ENCODE measurements at regions not wholly inside any gene's neighbourhood (a gene's known extent, or its start where the extent isn't known, plus 50 kb on each side); places are given as distances from the start of the nearest gene placed in this dataset.
"Not testable (repeated sequence)": the region's sequence is repeated elsewhere in the genome, so short reads cannot be mapped to it uniquely, and the experiment has no call there.

DNA sequence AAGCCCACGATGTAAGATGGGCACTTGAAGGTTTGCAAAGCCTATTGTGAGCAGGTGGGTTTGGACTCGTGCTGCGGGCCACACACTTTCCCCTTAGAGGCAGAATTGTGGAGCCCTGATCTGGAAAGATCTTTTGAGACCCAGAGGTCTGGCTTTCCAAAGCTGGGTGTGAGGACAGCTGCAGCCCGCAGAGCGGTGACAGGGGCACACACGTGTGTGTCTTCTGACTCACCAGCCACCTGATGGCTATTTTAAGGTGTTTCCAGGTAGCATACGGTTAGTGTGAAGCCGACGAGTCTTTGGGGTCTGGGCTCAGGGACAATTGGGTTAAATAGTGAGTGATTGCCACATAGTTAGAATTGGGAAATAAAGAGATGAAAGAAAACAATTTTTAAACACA, 108.9 kb upstream of the GSE1 start:
- DNase-seq: no peak

DNA sequence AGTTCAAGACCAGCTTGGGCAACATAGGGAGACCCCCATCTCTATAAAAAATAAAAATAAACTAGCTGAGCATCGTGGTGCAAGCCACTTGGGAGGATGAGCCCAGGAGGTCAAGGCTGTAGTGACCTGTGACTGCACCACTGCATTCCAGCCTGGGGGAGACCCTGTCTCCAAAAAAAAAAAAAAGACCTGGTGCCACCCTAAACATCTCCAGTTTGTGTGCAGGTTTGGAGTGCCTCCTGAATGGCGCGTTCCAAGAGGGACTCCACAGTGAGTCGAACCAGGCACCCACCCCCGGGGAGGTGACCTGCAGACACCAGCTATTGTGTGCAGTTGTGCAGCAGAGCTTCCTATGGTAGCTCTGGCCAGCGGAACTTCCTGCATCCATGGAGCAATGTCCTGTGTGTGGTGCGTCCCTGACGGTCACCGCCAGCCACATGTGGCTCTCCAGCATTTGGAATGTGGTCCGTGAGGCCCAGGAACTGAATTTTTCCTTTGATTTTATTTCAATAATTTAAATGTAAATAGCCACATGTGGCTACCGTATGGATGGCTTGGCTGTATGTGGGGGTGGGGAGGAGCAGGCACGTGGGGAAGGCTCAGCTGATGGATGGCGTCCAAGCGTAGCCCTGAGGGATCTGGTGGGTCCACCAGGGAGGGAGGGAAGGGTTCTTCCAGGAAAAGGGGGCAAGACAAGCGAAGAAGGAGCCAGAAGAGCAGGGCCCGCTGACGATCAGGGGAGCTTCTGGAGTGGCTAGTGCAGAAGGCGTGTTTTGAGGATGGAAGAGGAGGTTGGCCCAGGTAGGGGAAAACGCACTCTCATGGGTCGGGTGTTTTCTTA, 107.1 kb upstream of the GSE1 start:
- no peak for DNase-seq

DNA sequence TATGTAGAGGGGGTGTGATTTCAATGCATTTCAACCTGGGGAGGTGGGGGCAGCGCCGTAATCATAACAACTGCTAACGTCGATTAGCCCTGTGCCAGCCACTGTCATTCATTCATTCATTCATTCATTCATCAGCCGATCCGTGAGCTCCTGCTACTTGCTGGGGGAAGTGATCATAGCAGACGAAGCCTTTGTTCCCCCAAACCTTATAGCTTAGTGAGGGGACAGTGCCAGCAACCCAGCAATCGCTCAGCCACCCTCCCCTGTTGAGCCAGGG, 106.5 kb upstream of the GSE1 start:
- DNase-seq: no peak

DNA sequence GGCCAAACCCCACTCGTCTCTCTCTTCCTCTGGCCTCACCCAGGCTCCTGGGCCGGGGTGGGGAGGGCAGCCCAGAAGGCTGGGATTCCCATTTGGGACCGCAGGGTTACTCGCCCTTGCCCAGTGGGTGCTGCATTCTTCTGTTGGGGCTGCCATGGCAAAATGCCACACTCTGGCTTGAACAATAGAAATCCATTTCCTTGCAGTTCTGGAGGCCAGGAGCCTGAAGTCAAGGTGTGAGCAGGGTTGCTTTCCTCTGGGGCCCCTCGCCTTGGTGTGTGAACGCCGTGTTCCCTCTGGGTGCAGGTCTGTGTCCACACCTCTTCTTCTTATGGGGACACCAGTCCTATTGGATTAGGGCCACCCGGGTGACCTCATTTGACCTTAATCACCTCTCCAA, 105.8 kb upstream of the GSE1 start:
- no peak for DNase-seq

DNA sequence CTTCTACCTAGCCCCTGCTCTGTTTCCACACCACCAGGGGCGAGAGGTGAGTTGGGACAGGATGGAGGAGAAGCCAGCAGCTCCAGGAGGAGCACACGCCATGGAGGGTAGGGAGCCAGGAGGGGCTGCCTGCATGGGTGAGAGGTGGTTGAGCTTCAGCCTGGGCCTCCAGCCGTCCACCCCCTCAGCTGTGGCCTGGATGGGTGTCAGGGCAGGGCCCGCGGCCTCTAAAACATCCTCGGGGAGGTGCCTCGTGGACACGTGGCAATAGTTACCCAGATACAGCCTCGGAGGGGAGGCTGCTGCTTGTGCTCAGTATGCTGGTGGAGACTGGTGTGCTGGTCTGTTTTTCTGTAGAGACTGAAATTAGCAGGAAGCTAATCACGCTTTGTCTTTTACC, 104.7 kb upstream of the GSE1 start:
- DNase-seq: no peak

DNA sequence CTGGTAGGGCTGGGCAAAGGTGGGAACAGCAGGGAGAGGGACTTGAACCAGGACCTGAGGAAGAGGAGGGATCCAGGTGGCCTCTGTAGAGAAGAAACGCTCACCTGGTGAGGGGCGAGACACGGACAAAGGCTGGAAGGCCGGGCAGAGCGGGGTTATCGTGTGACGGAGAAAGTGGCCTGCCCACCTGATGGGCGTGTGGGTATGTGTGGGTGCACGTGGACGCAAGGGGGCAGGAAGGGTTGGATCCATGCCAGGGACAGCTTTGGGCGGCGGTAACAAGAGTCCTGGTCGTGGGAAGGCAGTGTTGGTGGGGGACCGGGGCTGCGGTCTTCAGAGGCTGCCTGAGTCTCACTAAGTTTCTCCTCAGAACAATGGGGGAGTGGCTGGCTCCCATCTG, 104.1 kb upstream of the GSE1 start:
- no peak for DNase-seq

DNA sequence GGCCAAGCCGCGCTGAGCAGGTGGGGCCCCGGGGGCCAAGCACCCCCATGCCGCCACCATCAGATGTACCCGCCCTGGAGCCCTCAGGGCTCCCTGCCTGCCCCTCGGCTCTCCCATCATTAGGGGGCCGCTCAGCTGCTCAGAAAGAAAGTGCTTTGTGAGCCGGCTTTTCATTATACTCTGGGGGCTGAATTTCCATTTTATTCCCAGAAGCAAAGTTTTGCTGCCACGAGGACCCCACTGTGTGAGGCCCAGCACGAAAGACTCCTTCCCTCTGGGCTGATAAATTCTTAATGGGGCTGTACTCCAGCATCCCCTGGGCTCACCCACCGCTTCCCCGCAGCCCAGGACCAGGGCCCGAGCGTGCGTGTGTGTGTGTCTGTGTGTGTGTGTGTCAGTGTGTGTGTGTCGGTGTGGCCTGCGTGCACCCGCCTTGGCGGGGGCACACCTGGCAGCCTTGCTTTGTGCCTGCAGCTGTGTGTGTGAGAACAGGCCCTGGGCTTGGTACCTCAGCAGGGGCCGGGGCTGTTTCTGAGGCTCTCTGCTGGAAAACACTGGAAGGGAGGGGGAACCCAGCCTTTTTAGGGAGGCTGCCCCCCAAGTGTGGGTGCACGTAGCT, 103.0 kb upstream of the GSE1 start:
- no peak for DNase-seq

DNA sequence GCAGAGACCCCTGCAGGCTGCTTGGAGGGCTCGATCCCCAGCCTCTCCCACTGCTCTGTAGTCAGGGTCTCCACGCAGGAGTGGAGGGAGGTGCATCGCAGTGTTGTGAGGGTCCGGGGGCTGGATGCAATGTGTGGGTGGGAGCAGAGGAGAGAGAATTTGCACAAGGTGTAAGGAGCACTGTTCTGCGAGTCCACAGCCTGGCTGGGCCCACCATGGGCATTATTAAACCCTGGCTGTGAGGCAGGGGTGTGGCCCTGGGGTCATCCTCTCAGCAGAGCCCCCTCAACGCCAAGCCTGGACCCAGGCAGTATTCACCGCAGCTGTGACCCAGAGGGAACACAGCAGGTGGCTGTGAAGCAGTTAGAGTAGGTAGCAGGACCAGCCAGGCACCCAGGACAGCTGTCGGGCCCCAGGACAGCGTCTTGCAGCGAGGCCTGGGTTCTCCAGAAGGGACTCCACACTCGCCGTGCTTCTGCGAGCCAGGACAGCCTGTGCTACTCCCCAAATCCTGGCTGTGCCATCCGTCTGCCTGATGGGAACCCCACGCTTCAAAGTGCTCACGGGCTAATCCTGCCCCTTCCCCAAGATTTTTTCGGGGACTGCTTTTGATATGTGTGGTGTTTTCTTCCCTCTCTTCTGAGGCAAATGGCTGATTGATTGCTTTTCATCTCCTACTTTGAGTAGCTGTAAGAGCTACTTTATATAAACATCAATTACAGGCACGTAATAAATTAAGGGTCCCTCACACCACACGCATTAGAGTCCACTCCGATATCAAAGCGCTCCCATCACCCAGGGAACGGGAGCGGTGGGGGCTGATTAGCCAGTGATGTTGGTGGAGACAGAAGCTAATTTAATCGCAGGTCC, 100.9 kb upstream of the GSE1 start:
- DNase-seq: no peak

DNA sequence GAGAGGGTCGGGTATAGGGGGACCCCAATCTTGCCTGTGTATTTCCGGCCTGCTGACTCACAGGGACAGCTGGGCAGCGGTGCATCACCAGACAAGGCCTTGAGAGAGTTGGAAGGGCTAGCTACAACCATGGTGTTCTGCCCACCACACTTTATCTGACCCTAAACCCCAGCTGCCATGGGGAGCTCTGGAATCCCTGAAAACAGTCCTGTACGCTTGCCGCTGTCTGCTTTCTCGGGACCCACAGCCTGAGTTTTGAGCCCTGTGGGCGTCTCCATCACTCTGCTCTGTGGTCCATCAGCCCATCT, 100.4 kb upstream of the GSE1 start:
- no peak for DNase-seq

DNA sequence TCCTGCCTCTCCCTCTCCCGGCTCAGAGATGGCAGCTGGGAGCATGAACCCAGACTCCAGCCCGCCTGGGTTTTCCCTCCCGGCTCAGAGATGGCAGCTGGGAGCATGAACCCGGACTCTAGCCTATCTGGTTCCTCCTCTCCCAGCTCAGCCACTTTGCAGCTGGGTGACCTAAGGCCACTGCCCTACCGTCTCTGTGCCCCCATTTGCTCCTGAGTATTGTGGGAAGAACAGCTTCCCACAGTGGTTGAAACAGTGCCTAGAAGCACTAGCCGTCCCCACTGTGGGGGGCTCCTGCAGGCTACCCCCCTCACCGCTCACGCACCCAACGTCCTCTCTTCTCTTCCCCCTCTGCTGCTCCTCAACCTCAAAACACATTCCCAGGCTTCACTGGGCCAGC, 99.9 kb upstream of the GSE1 start:
- no peak for DNase-seq

DNA sequence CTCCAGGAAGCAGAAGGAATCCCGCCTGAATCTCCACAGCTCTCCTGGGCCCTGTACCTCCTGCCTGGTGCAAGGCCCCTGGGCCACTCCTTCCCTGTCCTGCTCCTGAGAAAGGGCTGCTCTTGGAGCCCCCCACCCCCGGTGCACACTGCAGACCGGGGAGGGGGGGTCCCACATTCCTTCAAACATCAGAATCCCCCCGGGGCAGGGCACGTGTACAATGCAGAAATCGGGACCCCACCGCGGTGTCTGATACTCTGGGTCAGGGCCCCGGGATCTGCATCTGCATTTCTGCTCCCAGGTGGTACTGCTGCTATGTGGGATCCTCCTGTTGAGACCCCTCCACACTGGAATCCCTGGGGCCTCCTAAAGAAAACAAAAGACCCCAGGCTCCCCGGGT, 99.5 kb upstream of the GSE1 start:
- no peak for DNase-seq

DNA sequence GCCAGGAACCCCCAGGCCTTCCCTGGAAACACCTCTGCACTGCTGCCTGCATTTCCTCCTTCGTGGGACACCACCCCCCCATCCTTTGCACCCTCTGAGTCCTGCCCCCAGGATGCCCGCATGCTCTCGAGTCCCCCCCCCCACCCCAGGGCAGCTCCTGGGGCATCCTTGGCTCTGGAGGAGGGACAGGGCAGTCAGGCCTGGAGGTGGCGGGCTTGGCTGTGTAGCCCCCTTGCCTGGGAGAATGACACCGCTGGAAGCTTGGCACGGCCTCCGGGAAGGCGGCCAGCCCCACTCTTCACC, 98.9 kb upstream of the GSE1 start:
- no peak for DNase-seq

DNA sequence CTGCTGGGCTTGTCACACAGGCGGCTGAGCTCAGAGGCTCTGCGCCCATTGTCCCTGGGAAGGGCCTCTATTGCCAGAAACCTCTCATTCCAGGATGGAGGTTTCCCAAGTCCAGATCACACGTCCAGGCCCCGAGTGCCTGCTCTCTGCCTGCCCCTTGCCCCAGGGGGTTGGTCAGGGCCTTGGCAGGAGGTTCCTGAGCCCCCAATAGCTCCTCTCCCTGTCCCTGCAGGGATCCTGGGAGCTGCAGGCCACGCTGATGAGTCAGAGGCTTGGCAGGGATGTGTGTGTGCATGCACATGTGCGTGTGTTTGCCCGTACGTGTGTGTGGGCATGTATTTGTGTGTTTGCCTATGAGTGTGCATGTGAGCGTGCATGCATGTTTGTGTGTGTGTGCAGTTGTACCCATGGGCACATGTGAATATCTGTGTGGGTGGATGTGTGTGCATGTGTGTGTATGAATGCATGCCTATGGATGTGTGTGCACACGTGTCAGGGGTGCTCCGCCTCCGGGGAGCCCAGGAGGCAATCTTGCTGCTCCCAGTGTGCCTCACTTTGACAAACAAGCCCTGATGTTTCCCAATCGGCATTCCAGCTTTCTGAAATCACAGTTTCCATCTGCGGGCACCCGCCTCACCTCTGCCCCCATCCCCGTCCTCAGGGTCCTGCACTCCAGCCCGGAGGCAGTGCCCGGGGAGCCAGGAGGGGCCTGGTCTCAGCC, 98.4 kb upstream of the GSE1 start:
- no peak for DNase-seq

DNA sequence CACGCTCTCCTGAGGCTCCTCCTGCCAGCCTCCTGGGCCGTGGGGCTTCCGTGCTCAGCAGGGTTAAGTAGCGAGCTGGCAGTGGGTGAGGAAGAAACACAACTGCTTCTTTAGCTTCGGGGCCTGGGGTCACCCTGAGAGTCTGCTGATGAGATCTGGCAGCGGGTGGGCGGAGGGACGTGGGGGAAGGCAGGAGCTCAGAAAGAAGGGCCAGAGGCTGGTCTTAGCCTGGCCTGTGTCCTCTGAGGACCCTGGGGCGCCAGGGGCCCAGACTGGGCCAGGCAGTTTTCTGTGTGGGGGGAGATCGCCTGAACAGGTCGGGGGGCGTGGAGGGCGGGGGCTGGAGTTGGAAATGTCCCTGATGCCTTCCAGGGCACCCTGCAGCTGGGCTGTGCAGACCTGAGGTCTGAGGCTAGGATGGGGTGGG, 97.8 kb upstream of the GSE1 start:
- no peak for DNase-seq

DNA sequence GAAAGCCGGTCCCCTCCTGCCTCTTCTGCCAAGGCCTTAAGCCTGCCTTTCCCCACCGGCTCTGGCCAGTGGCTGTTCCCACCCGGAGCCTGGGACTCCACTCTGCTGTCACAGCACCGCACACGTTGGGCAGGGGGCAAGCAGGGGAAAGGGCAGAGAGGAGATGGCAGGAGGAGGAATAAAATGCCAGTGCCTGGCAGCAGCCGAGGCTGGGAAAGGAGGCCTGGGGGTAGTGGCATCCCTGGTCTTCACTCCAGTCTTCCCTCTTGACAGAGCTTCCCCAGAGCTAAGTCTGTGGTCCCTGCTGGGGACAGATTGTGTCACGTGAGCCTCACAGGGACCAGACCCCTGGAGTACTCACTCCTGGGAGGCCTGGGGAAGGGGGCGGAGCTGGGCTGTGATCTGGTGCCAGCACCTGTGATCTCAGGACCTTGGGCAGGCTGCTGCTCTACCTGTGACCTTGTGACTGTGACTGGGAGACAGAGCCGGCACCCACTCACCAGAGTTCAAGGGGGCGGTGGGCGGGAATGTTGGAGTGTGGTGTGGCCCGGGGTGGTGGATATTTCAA, 97.2 kb upstream of the GSE1 start:
- DNase-seq: no peak

DNA sequence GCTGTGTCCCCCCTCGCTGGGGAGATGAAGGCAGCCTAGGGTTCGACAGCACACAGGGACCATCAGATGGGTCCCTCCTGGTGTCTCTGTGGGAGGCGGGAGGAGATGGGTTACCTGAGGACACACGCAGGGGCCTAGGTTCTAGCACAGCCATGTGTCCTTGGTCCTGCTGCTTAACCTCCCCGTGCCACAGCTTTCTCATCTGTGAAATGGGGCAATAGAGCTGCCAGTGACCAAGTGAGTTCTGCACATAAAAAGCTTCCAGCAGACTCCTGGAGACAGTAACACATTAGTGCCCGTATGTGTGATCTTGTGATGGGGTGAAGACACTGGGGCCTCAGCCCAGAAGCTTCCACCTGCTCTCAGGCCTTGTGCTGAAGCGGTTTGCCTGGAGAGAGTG, 96.0 kb upstream of the GSE1 start:
- DNase-seq: no peak

DNA sequence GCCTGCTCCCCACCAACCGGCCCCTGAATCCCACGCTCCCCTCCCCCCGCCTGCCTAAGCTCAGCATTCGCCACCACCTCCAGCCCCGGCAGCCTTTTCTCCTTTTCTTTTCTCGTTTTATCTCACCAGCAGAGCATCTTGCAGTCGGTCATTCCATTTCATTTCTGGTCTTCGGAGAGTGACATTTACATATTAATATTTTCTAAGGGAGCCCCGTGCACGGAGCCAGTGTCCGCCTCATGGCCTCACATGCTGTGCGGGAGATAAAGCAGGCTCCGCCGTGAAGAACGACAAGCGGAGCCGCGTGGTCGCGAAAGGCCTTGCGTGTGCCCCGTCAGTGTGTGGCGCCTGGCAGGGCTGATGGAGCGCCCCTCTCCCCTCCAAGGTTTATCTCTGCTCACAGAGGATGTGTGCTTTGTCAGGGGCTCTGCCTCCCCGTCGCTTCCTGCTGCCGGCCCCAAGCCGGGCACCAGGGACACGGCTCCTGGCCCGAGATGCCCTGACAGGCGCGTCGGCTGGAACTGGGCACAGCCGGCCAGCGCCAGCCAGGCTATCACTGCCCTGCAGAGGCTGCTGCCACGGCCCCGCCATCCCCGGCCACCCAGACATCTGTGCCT, 95.5 kb upstream of the GSE1 start:
- DNase-seq: no peak

DNA sequence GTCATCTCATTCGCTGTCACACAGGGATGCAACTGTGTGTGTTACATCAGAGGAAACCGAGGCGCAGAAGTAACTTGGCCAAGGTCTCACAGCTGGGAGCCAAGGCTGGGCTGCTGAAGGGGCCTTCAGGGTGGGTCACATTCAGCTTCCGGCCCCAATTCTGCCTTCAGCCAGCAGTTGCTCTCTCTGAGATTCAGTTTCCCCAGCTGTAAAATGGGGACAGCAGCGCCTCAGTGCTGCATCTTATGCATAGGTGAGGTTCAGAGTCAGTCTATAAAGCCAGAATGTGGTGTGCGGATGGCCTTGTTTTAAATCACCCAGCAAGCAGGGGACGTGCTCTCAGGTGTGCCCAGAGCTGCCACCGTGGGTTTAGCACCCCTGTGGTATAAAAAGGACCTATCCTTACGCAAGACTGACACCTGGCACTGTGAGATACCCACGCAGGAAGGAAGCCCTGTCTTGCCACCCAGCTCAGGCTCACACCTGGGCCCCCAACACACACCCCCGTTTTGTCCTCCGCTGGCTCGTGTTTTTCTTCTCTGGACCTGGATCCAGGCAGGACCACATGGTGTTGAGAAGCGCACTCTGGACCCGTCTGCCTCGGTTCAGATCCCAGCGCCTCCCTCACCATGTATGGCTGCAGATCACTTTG, 94.6 kb upstream of the GSE1 start:
- no peak for DNase-seq

DNA sequence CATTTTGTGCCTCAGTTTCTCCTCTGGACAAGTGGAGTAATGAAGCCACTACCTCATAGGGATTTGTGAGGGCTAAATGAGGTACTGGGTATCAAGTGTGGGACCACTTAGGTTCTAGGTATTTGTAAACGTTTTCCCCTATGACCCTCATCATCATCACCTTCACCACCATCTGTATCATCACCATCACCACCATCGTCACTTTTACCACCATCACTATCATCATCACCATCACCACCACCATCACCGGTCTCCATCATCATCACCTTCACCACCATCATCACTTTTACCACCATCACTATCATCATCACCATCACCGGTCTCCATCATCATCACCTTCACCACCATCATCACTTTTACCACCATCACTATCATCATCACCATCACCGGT, 94.1 kb upstream of the GSE1 start:
- not testable (repeated sequence) for DNase-seq

DNA sequence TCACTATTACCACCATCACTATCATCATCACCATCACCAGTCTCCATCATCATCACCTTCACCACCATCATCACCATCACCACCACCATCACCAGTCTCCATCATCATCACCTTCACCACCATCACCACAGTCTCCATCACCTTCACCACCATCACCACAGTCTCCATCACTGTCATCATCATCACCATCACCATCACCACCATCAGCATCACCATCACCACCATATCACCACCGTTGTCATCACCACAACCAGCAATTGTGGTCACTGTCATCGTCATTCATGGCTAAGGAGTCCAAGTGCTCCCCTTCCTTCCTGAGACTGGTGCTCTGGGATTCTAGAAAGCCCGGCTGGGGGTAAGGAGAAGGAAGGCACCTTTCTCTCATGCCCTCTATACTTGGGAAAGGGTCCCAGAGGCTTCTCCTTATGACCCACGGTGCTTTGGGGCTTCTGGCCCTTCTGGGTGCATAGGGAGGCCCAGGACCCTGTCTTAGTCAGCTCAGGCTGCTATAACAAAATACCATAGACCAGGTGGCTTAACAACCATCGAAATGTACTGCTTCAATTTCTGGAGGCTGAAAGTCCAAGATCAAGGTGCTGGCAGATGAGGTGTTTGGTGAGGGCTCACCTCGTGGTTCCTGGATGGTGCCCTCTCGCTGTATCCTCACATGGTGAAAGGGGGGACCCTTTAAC, 93.4 kb upstream of the GSE1 start:
- DNase-seq: no peak

DNA sequence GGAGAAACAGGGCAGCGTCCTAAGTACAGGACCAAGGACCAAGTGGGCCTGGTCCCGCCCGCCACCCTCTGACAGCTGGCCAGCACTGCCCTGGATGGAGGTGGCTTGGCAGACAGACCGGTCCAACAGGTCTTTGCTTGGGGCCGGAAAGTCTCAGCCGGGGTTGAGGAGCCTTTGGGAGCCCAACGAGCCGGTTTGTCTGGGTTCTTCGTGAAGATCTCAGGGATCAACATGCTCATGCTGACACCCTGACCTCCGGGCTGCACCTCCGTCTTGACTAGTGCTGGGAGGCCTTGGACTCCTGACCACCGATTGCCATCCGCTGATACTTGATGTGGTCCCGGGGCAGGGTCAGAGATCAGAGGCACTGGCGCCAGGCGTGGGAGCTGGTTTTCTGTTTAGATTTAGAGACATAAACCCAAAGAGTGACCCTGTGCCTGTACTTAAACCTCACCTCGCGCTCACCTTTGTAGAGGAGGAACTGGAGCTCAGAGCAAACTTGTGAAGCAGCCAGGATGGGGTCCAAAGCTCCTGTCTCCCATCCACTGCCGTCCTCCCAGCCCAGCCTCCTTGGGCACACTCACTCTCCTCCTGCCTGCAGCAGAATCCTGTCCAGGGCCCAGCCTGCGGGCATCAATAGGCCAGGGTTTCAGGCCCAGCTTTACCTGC, 92.1 kb upstream of the GSE1 start:
- no peak for DNase-seq
